ENCODE measurements at regions not wholly inside any gene's neighbourhood (a gene's known extent, or its start where the extent isn't known, plus 50 kb on each side); places are given as distances from the start of the nearest gene placed in this dataset.

DNA sequence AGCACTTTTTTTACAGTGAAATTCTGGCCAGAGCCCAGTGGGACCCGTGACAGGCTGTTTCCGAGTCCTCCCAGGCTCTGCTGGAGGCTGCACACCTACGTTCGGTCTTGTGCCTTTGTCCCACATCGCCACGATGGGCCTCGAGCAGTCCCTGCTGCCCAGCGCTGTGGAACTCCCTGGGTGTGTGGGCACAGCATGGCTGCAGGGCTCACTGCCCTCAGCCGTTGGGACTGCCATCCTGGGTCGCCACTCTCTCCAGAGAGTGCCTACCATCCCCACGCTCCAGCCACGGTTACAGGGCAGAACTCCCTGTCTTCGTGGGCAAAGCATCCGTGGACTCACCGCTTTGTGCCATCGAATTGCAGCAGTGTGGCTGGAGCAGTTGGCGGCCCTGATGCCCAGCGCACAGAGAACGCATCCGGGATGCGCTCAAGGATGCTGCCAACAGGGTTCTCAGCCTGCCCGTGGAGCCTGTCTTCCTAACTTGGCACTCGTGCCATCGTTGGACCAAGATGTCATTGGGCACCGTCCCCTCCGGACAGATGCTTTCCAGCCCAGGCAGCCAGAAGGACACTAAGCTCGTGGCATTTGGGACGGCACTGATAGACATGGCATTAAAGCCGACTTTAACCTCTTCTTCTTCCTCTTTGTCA lies 85.0 kb upstream of the ARHGEF7 start:
- no peak for TF ChIP-seq EZH2 (IDR thresholded peaks at IDR 0.05; ENCODE audit: low read depth, unreplicated experiment)
- TF ChIP-seq POLR2AphosphoS5 (IDR thresholded peaks at IDR 0.05; ENCODE audit: low read depth) = no peak

Measured in GM23338 (cell line).